C4-2B (cell line): ENCODE measurements at regions not wholly inside any gene's neighbourhood (a gene's known extent, or its start where the extent isn't known, plus 50 kb on each side); places are given as distances from the start of the nearest gene placed in this dataset.

ENCODE experiments used
- CTCF ChIP-seq: fragments of 450-650 bp; conservative IDR thresholded peaks from 2 replicates; pipeline ENCODE4 v1.5.1; 2017; ENCODE audit warnings: mild to moderate bottlenecking
- ZFX ChIP-seq: fragments of 450-650 bp; IDR thresholded peaks from 2 replicates; pipeline ENCODE4 v1.6.1; 2017

GRCh38 chrX:111035256-111035655 lies 60.7 kb upstream of the PAK3 start:
- TF ChIP-seq CTCF (no peak), ZFX (no peak)
